ENCODE measurements at regions not wholly inside any gene's neighbourhood (a gene's known extent, or its start where the extent isn't known, plus 50 kb on each side); places are given as distances from the start of the nearest gene placed in this dataset.
"Not testable (repeated sequence)": the region's sequence is repeated elsewhere in the genome, so short reads cannot be mapped to it uniquely, and the experiment has no call there.

- intact Hi-C loops (cut with micrococcal nuclease), result no loop called here
Observed at GRCh38 chr5:96321345-96321744, 111.7 kb downstream of the PCSK1 start.

GRCh38 chr5:96320797-96321196 is 112.3 kb downstream of the PCSK1 start:
- intact Hi-C loops (cut with micrococcal nuclease), result no loop called here

- intact Hi-C loops (cut with micrococcal nuclease), result not testable (repeated sequence)
Observed at GRCh38 chr5:96319981-96320739, 112.9 kb downstream of the PCSK1 start.

DNA sequence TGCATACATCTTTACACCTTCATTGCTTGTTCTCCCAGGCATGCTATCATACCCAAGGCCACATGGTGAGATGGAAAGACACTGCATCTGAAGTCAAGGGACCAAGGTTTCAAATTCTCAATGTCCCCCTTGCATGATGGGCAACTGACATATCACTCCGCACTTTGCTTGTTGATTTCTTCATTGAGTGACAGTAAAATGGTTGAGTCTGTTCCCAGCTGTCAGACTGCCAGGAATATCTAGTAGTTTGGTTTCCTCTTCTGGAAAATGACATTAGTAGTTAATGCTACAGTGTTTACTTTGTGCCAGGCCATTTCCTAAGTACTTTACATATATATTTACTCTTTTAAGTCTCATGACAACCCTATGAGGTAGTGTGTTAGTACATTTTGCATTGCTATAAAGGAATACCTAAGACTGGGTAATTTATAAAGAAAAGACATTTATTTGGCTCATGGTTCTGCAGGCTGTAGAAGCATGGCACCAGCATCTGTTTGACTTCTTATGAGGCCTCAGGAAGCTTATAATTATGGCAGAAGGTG is 114.4 kb downstream of the PCSK1 start:
- intact Hi-C loops (cut with micrococcal nuclease), result no loop called here

- intact Hi-C loops (cut with micrococcal nuclease), result no loop called here
Observed at GRCh38 chr5:96317945-96318344, 115.1 kb downstream of the PCSK1 start.

GRCh38 chr5:96316487-96316886 is 116.6 kb downstream of the PCSK1 start:
- intact Hi-C loops (cut with micrococcal nuclease), result no loop called here

DNA sequence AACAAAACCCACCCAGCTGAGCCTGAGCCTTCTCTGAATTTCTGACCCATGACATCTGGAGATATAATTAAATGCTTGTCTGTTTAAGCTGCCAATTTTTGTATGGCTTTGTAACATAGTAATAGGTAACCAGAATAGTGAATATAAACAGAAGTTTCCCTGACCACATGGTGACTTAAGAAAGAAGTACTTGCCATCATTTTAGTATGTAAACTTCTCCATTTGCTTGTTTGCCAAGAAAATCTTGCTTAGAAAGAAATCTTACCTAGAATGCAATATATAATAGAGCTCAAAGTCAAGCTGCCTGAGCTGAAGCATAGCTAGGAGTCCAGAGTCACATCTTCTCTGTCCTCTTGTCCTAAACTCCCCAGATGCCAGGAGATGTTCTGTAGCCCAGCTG is 117.0 kb downstream of the PCSK1 start:
- intact Hi-C loops (cut with micrococcal nuclease), result no loop called here

- intact Hi-C loops (cut with micrococcal nuclease), result no loop called here
Observed at GRCh38 chr5:96315431-96315830, 117.6 kb downstream of the PCSK1 start.

DNA sequence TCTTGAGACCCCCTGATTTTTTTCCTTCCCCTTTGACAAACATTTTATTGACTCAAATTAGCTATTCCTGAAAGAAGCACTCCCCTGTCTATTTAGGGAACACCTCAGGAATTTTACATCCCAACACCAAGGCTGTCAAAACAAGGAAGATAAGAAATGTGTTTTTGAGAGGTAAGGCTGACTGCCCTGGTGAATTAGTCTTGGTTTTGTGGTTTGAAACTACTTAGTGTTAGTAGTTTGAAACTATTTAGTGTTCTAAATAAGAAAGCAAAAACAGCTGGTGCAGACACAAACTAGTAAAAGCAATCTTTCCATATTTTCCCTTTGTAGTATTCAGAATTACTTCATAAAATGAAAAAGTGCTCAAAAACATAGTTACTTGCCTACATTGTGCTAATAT is 120.7 kb downstream of the PCSK1 start:
- intact Hi-C loops (cut with micrococcal nuclease), result no loop called here

GRCh38 chr5:96307047-96307446 is 126.0 kb downstream of the PCSK1 start:
- intact Hi-C loops (cut with micrococcal nuclease), result not testable (repeated sequence)

DNA sequence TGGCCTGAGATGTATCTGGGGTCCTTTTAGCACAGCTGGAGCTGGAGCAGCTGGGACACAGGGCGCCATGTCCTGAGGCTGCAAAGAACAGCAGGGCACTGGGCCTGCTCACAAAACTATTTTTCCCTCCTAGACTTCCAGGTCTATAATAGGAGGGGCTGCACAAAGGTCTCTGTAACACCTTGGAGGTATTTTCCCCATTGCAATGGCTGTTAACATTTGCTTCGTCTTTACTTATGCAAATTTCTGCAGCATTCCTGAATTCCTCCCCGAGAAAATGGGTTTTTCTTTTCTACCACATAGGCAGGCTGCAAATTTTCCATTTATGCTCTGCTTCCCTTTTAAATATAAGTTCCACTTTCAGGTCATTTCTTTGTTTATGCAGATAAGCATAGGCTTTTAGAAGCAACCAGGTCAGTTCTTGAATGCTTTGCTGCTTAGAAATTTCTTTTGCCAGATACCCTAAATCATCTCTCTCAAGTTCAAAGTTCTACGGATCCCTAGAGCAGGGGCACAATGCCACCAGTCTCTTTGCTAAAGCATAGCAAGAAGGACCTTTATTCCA is 130.8 kb downstream of the PCSK1 start:
- intact Hi-C loops (cut with micrococcal nuclease), result no loop called here

GRCh38 chr5:96300976-96301375 is 132.1 kb downstream of the PCSK1 start:
- intact Hi-C loops (cut with micrococcal nuclease), result no loop called here

- intact Hi-C loops (cut with micrococcal nuclease), result no loop called here
Observed at GRCh38 chr5:96297867-96298266, 135.2 kb downstream of the PCSK1 start.

DNA sequence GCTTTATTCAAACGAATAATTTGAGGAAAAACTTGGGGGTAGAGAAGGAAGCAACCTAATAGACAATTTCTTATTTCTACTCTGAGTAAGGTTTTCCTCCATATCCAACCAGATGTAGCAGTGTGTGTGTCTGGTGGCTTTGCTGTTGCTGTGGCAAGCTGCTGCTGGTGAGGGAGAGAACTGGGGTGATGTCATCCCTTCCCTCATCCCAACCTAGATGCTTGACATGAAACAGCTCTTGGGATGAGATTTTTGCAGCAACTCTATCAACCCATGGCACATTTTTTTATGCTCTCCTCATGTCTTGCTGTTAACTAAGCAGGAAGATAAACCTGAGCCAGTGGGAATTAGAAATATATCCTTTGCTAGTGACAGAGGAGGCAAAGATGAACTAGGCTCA is 135.8 kb downstream of the PCSK1 start:
- intact Hi-C loops (cut with micrococcal nuclease), result no loop called here

DNA sequence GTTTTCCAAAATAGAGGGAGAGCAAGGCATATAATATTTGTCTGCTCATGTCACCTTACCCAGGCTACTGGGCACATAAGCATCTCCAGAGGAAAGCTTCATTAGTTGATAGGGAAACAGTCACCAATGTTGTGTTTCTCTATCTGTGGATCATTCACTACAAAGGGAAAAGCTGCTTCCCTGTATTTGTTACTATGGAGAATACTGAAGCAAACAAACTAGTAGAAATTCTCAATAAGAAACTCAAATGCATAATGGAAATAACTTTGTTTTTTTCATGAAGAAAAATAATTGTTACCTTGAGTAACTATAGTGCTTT is 138.2 kb downstream of the PCSK1 start:
- intact Hi-C loops (cut with micrococcal nuclease), result no loop called here

GRCh38 chr5:96293966-96294883 is 138.8 kb downstream of the PCSK1 start:
- intact Hi-C loops (cut with micrococcal nuclease), result no loop called here

- intact Hi-C loops (cut with micrococcal nuclease), result no loop called here
Observed at GRCh38 chr5:96292582-96293247, 140.3 kb downstream of the PCSK1 start.

DNA sequence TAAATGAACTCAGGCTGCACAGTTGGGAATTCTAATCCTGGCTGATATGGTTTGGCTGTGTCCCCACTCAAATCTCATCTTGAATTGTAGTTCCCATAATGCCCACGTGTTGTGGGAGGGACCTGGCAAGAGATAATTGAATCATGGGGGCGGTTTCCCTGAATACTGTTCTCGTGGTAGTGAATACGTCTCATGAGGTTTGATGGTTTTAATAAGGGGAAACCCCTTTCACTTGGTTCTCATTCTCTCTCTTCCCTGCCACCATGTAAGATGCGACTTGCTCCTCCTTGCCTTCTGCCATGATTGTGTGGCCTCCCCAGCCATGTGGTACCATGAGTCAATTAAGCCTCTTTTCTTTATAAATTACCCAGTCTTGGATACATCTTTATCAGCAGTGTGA is 143.8 kb downstream of the PCSK1 start:
- intact Hi-C loops (cut with micrococcal nuclease), result not testable (repeated sequence)

GRCh38 chr5:96288845-96289185 is 144.2 kb downstream of the PCSK1 start:
- intact Hi-C loops (cut with micrococcal nuclease), result no loop called here

DNA sequence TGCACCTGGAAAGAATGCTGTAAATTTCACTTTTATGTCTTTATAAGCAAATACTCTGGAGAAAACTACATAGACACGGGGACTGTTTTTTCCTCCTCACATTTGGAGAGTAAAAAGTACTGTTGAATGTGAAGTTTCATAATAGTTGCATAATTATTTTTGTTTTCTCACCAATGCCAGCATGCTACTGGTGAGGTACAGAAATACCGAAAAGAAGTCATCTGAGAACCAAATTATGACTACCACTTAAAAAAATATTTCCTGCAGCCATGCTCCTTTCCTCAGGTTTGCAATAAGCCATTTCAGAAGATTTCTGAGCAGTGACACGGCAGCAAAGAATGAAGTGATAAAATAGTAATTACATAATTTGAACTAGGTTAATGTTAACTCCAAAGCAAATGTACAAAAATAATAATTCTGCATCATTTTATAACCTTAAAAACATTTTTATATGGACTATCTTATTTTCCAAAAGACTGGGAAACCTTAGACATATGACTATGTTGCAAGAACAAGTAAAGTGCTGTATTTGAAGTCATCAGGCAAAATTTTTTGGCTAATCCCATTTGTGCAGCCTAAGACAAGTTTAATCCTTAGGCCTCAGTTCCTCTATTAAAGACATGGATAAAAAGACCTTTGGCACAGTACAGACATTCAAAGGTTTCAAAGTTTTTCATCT is 144.7 kb downstream of the PCSK1 start:
- intact Hi-C loops (cut with micrococcal nuclease), result no loop called here

DNA sequence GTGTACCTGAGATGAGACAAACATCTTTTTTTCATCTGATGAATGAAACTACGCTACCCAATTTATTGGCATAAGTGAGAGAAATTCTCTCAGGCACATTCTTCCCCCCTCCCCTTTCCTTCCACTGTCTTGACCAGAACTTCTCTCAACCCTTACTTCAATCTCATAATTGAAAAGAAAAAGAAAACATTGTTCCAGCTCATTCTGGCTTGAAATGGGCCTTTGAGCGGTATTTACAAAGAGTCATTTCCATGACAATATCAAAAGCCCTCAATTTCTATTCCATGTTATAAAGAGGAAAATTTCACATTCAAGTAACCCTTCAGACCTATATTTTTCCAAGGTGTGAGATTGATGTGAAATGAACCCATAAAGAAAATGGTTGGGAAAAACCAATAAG is 145.9 kb downstream of the PCSK1 start:
- intact Hi-C loops (cut with micrococcal nuclease), result no loop called here
